HG03565 (cell line): ENCODE measurements at regions not wholly inside any gene's neighbourhood (a gene's known extent, or its start where the extent isn't known, plus 50 kb on each side); places are given as distances from the start of the nearest gene placed in this dataset.
"Not testable (repeated sequence)": the region's sequence is repeated elsewhere in the genome, so short reads cannot be mapped to it uniquely, and the experiment has no call there.

Experiments used
- ATAC-seq: cut with Tn5 transposase; IDR thresholded peaks from one replicate; pipeline ENCODE4 v1.9.1; 2021; ENCODE audit warnings: mild to moderate bottlenecking, moderate library complexity; ENCODE audit not compliant: unreplicated experiment

DNA sequence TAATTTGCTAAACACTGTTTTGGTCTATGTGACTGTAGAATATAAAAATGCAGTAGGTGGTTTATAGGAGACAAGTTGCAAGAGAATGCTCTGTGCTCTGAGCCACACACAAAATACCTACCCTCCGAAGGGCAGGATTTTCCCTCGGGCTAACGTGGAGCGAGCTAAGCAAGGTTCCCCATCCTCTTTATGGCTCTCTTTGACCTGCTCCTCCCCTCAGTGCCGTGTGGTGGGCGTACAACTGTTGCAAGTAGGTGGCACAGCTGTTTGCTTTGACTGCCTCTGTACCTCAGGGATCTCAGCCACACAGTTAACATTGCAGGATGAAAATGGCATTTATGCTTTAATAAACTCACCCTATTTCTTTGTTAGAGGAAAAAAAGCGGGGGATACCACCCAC lies 339.1 kb downstream of the SATB1 start:
- ATAC-seq: no peak

DNA sequence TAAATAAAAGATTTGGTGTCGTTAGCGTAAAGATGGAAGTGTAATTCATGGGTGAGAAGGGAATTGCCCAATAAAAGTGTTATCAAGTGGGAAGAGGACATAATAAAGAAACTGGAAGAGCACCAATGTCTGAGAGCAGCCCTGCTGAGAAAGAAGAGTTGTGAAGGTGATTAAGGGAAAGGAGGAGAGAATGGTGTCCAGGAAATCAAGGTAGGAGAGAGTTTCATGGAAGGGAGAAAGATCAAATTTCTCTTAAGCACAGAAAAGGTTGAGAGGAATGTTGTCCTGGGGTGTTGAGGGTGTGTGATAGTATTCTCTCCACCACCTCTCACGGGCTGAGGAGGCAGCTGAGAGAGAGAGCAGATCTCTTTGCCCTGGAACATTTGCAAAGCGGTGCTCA lies 339.7 kb downstream of the SATB1 start:
- ATAC-seq: no peak

DNA sequence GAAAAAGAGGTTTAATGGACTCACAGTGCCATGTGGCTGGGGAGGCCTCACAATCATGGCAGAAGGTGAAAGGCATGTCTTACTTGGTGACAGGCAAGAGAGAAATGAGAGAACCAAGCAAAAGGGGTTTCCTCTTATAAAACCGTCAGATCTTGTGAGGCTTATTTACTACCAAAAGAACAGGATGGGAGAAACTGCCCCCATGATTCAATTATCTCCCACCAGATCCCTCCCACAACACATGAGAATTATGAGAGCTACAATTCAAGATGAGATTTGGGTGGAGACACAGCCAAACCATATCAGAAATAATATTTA lies 340.8 kb upstream of the TBC1D5 start:
- ATAC-seq: not testable (repeated sequence)

DNA sequence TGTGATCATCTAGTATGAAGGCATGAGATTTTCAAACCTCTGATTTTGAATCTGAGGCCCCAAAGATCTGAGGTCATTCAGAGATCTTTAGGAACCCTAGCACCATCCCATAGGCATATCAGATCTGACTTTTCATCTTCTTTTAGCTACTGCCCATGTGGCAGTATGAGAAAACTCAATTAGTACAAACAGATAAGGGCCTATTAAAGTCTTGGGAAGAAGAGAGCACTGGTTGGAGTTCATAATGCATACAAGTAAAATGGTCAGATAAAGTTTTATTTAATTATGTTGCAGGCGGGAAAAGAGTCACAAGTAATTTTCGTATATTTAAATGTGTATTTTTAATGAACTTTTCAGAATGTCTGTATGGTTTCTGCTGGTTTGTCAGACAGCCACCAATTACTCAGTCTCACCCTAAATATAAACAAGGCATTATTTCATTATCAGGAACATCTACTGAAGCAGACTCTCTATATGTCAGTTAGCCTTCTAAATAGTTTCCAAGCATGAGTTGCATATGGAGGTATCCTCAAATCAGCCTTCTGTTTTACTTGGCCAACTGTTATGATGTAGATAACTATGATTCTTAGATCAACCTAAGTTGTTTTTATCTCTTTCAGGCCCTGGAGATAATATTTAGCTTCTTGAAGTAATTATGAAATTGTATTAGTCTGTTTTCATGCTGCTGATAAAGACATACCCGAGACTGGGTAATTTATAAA lies 340.3 kb upstream of the TBC1D5 start:
- ATAC-seq: no peak

DNA sequence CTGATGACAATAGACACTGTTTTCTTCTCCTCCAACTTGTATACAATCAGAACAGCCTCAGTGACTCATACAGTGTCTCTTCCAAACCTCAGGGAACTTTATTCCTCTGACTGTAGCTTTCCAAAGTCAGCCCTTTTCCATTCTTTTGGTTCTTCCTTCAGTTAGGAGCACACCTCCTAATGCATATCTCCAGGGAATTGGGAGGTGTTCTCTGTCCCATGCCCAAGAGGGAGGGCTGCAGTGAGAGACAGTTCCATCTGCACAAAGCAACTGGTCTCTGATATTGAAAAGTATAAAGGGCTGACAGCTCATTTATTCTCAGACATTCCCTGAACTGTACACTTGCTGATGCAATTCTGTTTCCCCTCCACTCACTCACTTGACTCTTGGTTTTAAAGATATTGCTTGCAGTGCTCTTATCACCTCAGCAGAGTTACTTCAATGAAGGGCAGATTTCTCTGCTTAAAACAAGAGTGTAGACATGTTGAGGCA lies 337.8 kb upstream of the TBC1D5 start:
- ATAC-seq: no peak

DNA sequence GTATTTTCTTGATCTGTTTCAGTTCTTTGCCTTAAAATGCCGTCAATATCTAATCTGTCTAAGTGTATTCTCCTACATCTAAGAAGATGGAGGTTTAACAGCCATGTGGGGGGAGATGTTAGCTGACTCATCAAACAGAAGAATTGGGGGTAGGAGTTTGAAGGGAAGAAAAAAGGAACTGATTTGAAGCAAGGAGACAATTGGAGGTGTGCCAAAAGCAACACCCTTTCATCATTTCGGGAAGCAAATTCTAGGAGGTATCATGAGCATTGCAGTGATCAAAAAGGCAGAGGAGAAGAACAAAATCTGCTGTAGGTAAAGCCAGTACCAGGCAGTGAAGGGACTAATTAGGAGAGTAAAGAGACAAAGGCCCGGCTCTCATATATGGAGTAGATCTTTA lies 337.3 kb upstream of the TBC1D5 start:
- no peak for ATAC-seq

DNA sequence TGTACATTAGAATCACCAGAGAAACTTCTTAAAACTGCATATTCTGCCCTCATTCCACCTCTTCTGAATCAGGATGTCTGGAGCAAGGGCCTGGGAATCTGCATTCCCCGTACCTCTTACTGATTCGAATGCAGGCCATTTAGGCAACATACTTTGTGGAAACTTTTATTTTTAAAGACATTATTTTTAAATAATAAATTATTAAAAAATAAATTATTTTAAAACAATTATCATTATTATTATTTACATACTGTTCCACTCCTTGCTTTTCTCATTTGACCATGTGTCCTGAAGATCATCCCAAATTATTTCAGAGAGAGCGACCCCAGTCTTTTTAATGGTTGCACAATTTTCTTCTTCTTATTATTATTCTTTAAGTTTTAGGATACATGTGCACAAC lies 336.6 kb upstream of the TBC1D5 start:
- no peak for ATAC-seq

DNA sequence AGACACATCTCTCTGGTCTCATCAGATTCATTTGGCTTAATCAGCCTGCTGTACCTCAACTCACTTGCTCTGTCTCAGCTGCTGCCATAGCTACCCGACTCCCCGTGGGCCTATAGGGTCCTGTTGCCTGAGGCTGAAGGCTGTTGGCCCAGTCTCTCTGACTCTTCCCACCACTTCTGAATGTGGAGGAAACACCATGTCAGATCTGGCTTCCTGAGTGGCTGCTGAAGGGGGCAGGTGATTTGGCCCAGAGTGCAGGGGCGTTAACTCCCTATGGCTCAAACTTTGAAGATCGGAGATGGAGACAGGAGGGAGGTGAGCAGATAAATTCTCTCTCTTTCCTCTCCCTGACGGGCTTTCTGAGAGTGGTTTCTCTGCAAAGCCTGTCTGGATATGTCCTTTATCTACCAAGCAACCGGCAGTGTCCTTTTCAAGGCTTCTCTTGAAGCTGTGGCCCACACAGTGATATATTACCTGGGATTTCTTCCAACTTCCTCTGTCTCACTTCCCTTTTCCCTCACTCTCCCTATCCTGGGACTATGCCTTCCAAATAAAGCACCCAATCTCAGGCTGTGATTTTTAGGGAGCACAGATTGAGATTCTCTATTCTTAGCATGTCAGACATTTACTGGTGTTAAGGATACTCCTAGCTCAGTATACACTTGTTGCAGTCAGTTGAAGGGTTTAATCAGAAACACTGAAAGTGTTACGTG lies 334.9 kb upstream of the TBC1D5 start:
- no peak for ATAC-seq

DNA sequence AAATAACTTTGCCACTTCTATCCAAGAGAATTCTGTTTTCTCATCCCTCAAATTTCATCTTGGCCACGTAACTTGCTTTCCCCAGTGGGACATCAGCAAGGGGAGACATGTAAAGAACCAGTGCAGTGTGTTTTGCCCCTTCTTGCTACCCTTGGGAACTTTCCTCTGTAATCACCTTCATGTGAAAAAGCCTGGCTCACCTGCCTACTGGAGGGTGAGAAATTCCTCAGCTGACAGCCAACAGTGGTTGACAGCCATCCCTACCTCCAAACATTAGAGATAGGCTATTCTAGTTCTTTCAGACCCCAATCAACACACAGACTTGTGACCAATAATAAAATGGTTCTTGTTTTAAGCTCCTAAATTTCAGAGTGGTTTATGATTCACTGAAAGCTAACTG lies 333.9 kb upstream of the TBC1D5 start:
- no peak for ATAC-seq

DNA sequence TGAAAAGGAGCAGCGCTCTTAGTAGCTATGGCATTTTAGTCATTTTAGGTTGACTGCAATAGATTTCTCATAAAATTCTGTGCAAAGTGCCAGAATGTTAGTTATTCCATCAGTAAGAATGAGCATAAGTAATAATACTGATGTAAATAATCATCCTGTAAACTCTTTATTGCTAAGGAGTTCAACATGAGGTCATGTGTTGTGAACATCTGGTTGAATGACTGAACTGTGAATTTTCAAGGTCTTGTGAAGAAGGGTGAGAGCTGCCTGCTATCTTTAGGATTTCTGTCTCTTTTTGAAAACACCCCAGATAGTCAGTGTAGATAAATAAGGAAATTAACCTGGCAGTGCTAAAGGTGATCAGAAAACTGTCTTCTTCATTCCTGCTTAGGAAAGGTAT lies 333.4 kb upstream of the TBC1D5 start:
- ATAC-seq: no peak

DNA sequence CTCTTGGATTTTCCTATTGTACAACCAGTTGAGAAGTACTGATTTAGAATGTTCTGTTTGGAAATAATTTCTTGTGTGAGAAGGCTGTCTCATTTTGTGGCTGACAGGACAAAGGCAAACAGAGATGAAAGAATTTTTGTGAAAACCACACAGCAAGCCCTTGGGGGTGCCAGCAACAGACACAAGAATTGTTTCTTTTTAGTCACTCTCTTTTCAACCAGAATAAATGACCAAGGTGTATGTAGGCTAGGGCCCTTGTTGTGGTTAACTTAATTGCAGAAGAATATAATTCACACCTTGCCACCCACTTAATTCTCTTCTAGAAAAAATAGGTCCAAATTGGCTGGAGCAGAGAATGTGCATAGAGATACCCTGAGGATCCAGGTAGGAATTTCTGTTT lies 329.4 kb upstream of the TBC1D5 start:
- ATAC-seq: no peak

DNA sequence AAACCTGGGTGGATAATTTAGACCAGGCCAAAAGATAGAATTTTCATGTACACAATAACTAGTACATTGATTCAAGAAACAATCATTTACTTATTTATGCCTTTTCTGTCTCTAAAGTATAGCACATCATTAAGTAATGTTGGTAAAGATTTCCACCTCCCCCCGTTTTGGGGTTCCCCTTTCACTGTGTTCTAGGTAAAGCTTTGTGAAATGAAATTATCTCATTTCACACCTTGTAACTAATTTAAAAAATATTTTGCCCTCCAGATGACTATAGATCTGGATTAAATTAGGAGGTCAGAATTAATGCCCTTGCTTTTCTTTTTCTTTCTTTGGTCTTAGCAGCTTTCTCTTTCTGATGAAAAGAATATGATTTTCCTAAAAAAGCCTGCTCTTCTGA lies 328.5 kb upstream of the TBC1D5 start:
- ATAC-seq: no peak

DNA sequence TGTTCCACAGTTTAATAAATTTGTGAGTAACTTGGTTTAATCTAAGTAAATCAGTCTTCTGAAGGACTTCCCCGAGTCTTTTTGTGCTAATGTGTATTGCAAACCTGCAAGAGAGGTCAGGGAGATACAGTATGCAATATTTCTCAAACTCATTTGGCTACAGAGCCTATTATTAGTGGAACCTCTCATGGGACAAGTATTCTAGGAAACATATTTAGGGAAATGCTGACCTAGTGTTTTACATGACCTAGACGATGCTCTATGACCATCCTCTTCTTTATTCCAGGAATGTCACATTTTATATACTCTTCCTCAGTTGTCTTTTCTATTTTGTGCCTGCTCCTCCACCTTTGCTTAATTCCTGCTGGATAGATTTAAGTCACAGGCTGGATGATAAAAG lies 327.8 kb upstream of the TBC1D5 start:
- ATAC-seq: no peak

DNA sequence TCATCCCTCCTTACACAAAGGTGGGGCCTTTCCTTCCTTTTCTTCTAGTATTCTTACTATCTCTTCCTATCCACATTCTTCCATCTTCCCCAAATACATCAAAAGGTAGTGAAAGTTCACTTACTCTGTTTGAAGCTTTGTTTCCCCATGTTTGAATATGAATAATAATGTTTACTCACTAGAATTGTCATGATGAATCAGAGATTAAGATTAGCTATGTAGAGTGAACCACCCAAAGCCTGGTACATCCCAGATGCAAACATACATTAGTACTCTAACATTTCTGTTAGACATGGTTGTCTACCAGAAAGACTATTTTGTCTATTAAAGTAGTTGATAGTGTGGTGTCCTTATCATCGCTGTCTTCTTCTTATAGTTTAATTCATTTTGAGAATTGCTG lies 327.1 kb upstream of the TBC1D5 start:
- ATAC-seq: no peak

DNA sequence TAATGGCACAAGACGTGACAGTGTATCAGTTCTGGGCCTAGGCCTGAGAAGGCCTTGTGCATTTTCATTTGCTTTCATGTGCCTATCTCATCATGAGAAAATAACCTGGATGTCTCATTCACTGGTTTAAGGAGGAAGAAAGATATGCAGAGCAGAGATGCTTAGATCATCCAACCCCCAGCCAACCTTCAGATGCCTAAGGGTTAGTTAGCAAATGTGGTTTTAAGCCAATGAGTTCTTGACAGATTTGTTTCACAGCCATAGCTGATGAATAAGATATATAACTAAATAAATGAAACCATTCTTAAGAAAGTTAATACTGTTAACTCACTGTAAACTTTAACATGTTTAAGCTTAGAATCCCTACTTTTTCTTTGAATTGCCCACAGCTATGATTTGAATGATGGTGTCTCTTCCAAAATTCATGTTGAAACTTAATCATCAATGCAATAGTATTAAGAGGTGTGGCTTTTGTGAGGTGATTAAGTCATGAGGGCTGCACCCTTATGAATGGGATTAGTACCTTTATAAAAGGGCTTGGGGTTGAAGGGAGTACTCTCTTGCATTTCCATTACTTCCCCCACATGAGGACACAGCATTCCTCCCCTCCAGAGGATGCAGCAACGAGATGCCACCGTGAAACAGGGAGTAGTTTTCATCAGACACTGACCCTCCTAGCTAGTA lies 324.6 kb upstream of the TBC1D5 start:
- no peak for ATAC-seq

DNA sequence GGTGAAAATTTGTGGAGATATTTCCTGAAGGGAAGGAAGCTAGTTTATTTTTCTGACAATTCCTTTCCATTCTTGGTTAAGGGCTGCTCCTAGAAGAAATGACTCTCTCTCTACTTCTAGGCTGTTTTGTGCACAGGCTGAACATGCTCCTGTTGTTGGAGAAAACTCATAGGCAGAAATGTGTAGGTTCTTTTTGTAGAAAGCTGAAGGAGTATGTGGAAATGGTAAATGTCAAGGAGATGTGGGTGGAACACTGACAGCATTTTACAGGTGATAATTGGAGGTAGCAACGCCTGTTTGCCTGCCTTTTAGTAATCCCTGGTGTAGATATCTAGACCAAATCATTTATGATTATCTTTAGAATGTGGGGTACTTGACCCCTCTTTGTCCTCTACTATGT lies 322.2 kb upstream of the TBC1D5 start:
- no peak for ATAC-seq

DNA sequence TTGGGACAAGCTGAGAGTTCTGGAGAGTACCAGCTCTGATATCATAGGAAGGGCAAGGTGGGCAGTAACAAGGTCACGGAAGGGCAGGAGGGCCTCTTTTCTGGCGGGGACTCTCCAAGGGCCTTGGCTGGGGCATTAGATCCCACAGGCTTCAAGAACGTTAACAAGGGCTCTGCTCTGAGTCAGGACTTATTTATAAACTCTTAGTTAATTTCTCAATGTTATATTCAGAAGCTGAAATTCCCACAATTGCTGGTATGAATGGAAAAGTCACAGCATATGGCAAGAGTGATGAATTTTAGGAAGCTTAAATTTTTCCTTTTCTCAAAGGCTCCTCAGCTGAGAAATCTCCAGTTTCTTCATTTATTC lies 320.2 kb upstream of the TBC1D5 start:
- ATAC-seq: no peak

DNA sequence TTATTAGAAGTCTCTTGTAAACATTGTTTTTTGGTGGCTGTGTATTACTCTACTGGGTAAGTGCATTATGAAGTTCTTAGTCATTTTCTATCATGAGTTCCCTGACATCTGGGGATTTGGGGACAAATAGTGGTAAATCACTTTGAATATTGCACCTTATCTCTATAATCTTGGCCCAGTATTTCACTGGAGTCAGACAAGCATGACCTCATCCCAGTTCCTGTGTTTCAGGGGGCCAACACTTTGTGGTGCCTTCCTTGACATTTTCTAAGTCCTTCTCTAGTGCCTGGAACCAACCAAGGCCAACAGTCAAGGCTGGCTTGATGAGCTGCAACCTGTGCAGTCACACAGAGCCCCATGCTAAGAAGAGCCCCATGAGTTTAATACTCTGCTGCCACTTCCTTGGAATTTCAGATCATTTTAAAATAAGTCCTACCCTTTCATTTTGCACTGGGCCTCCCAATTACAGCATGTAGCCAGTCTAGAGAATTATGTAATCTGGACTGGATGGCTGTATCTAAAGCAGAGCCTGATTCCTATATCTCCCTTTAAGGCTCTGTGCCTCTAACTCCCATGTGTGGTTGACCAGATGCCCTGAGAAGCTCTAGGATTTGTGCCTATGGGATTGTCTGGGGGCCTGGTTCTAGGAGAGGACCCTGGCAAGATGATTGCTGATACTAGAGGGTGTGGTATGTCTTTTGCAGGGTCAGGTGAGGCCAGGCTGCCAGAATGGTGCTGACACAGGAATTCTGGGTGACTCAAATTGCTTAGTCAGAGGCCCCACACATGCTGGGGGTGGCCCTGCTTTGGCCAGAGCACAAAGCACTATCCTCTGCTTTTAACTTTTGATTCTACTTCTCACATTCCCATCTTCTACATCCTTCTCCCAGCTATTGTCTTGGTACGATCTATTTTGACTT lies 319.6 kb upstream of the TBC1D5 start:
- ATAC-seq: no peak

DNA sequence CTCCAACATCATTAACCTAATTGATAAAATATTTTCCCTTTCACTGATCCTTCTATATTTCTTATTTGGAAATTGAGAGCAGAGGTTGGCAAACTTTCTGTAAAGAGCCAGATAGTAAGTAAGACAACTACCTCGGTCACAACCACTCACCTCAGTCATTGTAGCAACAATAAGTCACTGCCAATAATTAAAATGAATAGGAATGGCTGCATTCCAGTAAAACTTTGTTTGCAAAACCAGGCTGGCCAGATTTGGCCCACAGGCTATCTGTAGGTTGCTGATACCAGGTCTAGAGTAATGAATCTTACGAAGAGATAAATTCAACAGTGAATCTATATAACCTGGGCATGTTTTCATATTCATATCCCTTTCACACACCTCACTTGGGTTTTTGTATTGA lies 316.2 kb upstream of the TBC1D5 start:
- ATAC-seq: no peak

DNA sequence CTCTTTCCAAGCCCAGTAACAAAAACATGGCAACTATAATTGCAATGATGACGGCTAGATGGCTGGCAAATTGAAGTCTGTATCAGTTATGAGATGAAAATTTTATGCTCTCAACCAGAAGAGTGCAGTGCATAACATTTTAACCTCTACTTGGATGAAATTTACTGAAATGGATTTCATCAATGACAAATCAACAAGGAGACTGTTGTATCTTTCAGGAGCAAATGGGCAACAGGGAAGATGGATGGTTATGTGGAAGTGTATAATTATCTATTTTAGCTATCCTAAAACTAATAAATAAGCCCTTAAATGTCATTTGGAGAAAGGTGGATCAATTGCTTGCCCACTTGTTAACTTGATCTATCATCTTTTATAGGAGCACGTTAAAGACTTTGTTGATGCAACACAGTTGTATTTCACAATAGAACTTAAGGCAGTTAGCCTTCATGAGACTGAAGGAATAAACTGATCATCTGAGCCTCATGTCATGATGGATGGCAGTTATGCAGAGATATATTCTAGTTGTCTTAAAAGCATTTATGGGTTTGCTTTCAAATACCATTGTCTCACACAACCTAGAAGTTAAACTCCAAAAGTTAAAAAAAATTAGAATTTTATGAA lies 315.1 kb upstream of the TBC1D5 start:
- no peak for ATAC-seq

DNA sequence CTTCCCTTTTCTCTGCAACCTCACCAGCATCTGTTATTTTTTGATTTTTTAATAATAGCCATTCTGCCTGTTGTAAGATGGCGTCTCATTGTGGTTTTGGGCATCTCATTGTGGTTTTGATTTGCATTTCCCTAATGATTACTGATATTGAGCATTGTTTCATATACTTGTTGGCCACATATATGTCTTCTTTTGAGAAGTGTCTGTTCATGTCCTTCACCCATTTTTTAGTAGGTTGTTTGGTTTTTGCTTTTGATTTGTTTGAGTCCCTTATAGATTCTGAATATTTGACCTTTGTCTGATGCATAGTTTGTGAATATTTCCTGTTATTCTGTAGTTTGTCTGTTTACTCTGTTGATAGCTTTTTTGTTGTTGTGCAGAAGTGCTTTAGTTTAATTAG lies 312.2 kb upstream of the TBC1D5 start:
- no peak for ATAC-seq
